Astrocyte (in vitro differentiated cells and primary cell): ENCODE measurements at regions not wholly inside any gene's neighbourhood (a gene's known extent, or its start where the extent isn't known, plus 50 kb on each side); places are given as distances from the start of the nearest gene placed in this dataset.

Experiments used
- DNase-seq: peaks from one replicate; pipeline ENCODE4 v3.0.0-alpha.2; 2010; ENCODE audit warnings: low read depth
- FAIRE-seq: peaks from 2 replicates; lab custom pipeline; 2011; peaks lifted over from hg19 to GRCh38; lab: Jason Lieb, UNC
- H2AFZ ChIP-seq: 2 replicates; pipeline ENCODE4 v1.6.0; 2012; ENCODE audit warnings: low read depth, low read length, inconsistent platforms
- H3K27ac ChIP-seq: 2 replicates; pipeline ENCODE4 v1.5.1; 2011; ENCODE audit warnings: low read depth, low read length, inconsistent platforms
- H3K27me3 ChIP-seq: 2 replicates; pipeline ENCODE4 v1.6.0; 2011; ENCODE audit warnings: low read length, inconsistent platforms; ENCODE audit not compliant: insufficient read depth
- H3K36me3 ChIP-seq: 2 replicates; pipeline ENCODE4 v1.5.1; 2011; ENCODE audit warnings: low read length, inconsistent platforms; ENCODE audit not compliant: insufficient read depth
- H3K4me1 ChIP-seq: 2 replicates; pipeline ENCODE4 v1.5.1; 2011; ENCODE audit warnings: low read length, inconsistent platforms; ENCODE audit not compliant: insufficient read depth
- H3K4me2 ChIP-seq: 2 replicates; pipeline ENCODE4 v1.6.0; 2012; ENCODE audit warnings: low read length, inconsistent platforms
- H3K4me3 ChIP-seq: 2 replicates; pipeline ENCODE4 v1.5.1; 2011; ENCODE audit warnings: low read depth, mild to moderate bottlenecking, low read length, inconsistent platforms; ENCODE audit not compliant: insufficient read depth
- H3K79me2 ChIP-seq: 2 replicates; pipeline ENCODE4 v1.6.0; 2012; ENCODE audit warnings: mild to moderate bottlenecking, low read length, inconsistent platforms; ENCODE audit not compliant: insufficient read depth
- H3K9ac ChIP-seq: 2 replicates; pipeline ENCODE4 v1.6.0; 2012; ENCODE audit warnings: mild to moderate bottlenecking, low read length, inconsistent platforms
- H3K9me3 ChIP-seq: 2 replicates; pipeline ENCODE4 v1.5.1; 2012; ENCODE audit warnings: low read depth, mild to moderate bottlenecking, low read length, inconsistent platforms; ENCODE audit not compliant: insufficient read depth
- H4K20me1 ChIP-seq: 2 replicates; pipeline ENCODE4 v1.6.0; 2012; ENCODE audit warnings: low read length, inconsistent platforms; ENCODE audit not compliant: insufficient read depth
- H3K27ac Mint-ChIP-seq: one replicate; pipeline ENCODE4 v1.8.0; 2021; ENCODE audit warnings: mild to moderate bottlenecking, mixed read lengths; ENCODE audit not compliant: unreplicated experiment
- H3K27me3 Mint-ChIP-seq: one replicate; pipeline ENCODE4 v1.8.0; 2021; ENCODE audit warnings: low read depth, mixed read lengths; ENCODE audit not compliant: unreplicated experiment
- H3K36me3 Mint-ChIP-seq: one replicate; pipeline ENCODE4 v1.8.0; 2021; ENCODE audit warnings: low read depth, mixed read lengths; ENCODE audit not compliant: unreplicated experiment
- H3K4me1 Mint-ChIP-seq: one replicate; pipeline ENCODE4 v1.8.0; 2021; ENCODE audit warnings: low read depth, mixed read lengths; ENCODE audit not compliant: unreplicated experiment
- H3K4me3 Mint-ChIP-seq: one replicate; pipeline ENCODE4 v1.8.0; 2021; ENCODE audit warnings: mild to moderate bottlenecking, moderate library complexity, mixed read lengths; ENCODE audit not compliant: unreplicated experiment
- H3K9me3 Mint-ChIP-seq: one replicate; pipeline ENCODE4 v1.8.0; 2021; ENCODE audit warnings: mild to moderate bottlenecking, mixed read lengths; ENCODE audit not compliant: unreplicated experiment
- EZH2 ChIP-seq: IDR thresholded peaks from 2 replicates; pipeline ENCODE4 v1.6.1; 2012; ENCODE audit warnings: mild to moderate bottlenecking, low read length, inconsistent platforms; ENCODE audit not compliant: insufficient read depth
- TF ChIP-seq, protein P1 (sequence below): IDR thresholded peaks from 2 replicates; pipeline ENCODE4 v1.5.1; 2011; ENCODE audit warnings: low read depth, mild to moderate bottlenecking, inconsistent platforms, low read length, moderate library complexity; ENCODE audit not compliant: insufficient read depth

DNA sequence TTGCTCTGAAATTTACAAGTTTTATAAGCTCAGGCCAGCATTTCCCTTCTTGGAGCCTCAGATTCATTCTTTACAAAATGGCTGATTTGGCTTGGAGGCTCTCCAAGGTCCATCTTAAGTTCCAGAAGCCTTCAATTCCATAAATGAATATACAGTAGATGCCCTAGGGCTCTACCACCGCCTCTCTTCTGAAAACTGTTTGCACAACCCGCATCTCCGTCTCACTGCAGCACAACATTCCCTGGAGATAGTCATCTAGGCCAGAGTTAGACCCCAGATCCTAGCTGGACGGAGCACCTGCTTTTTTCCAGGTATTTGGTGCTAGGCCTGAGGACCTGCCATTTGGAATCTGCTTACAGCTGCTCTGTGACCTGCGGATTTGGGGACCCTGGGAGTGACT lies 50.5 kb upstream of the NRP1 start:
- Histone ChIP-seq H3K4me3 (no peak overlapping the region), H2AFZ (no peak overlapping the region), H3K27ac (no peak overlapping the region), H4K20me1 (no peaks in the 10 kb centered on the region), H3K9me3 (no peaks in the 10 kb centered on the region), H3K27me3 (no peaks in the 10 kb centered on the region), H3K4me1 (peaks cover 9% of the 10 kb centered on the region), H3K9ac (no peak overlapping the region), H3K4me2 (no peak overlapping the region), H3K36me3 (no peaks in the 10 kb centered on the region), H3K79me2 (no peaks in the 10 kb centered on the region)
- DNase-seq (no peak), FAIRE-seq (no peak)
- peaks cover 3% of the 10 kb centered on the region for H3K4me1 Mint-ChIP-seq
- H3K27ac Mint-ChIP-seq, result no peak overlapping the region
- peaks cover 4% of the 10 kb centered on the region for H3K27me3 Mint-ChIP-seq
- no peaks in the 10 kb centered on the region for H3K9me3 Mint-ChIP-seq
- no peak overlapping the region for H3K4me3 Mint-ChIP-seq
- no peaks in the 10 kb centered on the region for H3K36me3 Mint-ChIP-seq
- TF ChIP-seq, protein P1, sequence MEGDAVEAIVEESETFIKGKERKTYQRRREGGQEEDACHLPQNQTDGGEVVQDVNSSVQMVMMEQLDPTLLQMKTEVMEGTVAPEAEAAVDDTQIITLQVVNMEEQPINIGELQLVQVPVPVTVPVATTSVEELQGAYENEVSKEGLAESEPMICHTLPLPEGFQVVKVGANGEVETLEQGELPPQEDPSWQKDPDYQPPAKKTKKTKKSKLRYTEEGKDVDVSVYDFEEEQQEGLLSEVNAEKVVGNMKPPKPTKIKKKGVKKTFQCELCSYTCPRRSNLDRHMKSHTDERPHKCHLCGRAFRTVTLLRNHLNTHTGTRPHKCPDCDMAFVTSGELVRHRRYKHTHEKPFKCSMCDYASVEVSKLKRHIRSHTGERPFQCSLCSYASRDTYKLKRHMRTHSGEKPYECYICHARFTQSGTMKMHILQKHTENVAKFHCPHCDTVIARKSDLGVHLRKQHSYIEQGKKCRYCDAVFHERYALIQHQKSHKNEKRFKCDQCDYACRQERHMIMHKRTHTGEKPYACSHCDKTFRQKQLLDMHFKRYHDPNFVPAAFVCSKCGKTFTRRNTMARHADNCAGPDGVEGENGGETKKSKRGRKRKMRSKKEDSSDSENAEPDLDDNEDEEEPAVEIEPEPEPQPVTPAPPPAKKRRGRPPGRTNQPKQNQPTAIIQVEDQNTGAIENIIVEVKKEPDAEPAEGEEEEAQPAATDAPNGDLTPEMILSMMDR, result no peak
- no peak for TF ChIP-seq EZH2
